ENCODE measurements at regions not wholly inside any gene's neighbourhood (a gene's known extent, or its start where the extent isn't known, plus 50 kb on each side); places are given as distances from the start of the nearest gene placed in this dataset.
"Not testable (repeated sequence)": the region's sequence is repeated elsewhere in the genome, so short reads cannot be mapped to it uniquely, and the experiment has no call there.

GRCh38 chr17:70375813-70376770 is 206.8 kb downstream of the KCNJ2 start:
- DNase-seq = no peak

GRCh38 chr17:70377654-70378053 is 208.3 kb downstream of the KCNJ2 start:
- DNase-seq = no peak

- DNase-seq = no peak
Measured at GRCh38 chr17:70378076-70378475, 208.7 kb downstream of the KCNJ2 start.

DNA sequence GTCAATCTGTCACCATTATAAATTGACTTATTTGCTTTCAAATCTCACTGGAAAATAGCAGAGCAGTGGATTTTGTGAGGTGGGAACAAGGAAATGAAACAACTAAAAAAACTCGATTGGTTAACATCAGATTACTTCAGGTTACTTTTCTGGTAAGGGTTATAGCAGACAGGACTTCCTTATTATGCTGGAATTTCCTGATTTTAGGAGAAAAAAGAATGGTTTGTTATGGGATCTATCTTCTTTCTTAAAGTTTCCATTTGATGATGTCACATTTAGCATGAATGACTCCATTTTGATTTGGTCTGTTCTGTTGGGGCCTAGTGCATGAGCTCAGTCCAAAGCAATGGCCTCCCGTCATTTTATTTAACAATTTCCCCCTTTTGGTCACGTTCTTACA is 210.6 kb downstream of the KCNJ2 start:
- DNase-seq = no peak

- DNase-seq = not testable (repeated sequence)
Measured at GRCh38 chr17:70381916-70382315, 212.6 kb downstream of the KCNJ2 start.

DNA sequence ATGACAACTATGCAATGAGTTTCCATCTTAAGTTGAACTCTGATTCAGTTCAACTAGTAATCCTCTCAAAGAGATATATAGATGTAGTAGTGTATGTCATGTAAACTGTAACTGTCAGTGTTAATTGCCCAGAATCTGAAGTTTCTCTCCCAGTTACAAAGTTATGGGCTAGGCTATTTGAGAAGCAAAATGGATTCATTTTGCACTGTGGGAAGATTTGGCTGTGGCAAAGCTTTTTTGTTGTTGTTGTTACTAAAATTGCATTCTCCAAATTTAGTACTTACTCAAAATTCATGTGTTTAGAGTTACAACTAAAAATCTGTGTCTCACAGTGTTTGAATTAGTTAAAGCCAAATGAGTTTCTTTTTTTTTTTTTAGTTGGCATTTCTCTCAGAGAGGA is 219.0 kb downstream of the KCNJ2 start:
- DNase-seq = no peak

GRCh38 chr17:70389232-70389757 is 220.0 kb downstream of the KCNJ2 start:
- DNase-seq = not testable (repeated sequence)

GRCh38 chr17:70390049-70390448 is 220.7 kb downstream of the KCNJ2 start:
- DNase-seq = no peak

DNA sequence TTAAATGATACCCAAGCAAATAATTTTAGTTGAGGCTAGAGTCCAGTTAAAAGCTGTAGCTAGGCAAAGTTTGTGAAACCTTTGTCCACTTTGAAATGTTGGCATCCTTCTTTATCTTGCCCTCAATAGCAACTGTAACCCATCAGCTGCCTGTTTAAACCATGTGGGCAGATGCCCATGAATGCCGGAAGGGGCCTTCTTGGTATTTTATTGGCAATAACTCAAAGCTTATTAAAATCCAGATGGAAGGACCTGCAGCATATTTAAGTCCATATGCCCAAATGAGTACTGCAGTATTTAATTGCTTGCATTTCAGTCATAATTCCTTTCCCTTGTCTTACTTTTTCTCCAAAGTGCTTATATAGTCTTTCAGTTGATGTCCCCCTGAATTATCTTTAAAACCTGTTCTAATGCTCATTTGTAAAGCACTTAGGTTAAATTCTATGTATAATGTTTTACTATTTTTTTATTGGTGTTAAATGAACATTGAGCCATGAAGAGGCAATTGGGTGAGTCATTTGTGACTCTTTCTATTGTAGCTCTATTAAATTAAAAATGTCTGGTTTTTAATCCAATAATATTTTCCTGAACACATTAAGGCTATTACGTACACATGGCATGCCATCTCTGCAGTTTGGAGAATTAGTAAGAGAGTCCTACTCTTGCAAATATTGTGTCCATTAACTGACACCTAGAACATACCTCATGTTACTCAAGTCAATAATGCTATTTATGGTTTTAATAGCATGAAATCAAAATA is 225.3 kb downstream of the KCNJ2 start:
- DNase-seq = no peak

DNA sequence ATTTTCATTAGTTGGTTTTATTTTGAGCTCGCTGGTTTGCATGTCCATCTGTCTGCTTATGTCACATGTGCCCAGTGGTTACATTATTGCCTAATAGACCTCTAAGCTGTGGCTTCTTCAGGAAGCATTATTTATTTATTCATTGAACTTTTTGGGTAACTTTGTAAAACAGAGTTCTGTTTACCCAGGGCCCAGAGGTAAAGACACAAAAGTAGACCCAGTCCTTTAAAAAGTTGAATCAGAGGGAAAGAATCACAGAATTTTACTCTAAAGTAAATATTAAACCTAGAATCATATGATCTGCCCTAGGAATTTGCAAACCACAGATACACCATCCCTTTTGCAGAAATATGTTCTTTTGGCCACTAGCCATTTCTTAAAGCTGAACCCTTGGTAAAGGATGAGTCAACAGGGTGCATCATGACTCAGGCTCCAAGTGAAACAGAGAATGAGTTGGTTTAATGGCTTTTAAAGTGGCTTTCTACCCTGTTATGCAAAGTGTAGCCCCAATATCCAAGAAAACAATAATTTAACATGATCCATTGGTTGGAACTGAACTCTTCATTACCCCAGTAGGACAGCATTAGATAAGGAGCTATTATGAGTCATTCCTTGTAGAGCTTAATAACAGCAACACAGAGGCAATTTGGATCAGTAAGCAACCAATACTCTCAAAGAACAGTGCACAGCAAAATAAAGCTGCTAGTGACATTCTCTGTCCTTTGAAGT is 236.3 kb downstream of the KCNJ2 start:
- DNase-seq = no peak

DNA sequence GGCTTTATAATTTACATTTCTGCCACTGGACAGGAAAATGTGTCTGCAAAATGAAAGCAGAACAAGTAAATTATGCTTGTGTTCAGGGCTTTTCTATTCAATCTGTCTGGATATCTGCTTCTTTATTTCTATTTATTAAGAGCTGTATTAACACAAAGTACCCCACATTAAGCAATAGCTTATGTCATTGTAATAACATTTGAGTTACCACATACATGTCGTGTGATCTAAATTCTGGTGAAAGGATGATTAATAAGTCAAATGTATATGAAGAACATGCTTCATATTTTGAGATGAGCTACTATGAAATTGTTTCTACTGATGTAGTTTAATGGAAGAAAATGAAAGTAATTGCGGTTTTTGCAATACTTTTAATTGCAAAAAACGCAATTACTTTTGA is 238.2 kb downstream of the KCNJ2 start:
- no peak for DNase-seq

GRCh38 chr17:70408768-70409167 is 239.4 kb downstream of the KCNJ2 start:
- DNase-seq = no peak

DNA sequence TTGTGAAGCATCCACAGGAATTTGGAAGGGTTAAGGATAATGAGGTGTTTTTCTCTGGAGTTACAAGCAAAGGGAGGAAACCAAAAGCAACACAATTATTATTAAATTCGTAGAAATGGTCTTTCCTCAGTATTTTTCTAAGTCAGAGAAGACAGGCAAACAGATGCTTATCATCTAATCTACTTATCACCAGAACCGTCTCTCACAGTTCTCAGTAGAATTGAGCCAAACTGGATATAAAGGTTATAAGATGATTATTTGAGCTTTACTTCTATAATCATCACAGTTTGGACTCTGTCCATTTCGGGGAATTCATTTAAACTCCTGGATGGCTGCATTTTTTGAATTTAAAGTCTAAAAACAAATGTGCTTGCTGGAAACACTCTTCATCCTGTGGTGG is 245.0 kb downstream of the KCNJ2 start:
- no peak for DNase-seq

DNA sequence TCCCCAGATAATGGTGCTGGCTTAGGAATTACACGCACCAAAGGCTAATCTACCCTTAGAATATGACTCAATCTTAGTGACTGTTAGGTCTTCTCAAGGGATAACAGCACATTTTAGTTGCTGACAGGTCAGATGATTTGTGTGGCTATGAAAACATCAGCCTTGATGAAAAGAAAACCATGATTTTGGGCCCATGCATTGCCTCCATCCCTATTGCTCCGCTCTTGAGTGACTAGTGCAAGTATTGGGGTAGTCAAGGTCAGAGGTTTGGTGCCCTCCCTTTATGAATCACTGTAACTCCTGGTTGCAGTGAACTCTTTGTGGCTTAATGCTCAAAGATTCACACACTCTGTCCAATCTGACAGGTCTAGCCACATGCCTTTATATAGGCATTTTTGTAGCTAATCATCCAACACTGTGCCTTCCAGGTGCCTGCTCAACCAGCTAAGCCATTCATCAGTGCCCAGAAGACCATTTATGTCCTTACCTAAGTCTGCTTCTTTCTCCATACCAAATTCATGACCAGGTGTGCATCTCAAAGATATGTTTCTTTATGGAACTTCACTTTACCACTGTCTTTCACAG is 251.6 kb downstream of the KCNJ2 start:
- DNase-seq = no peak

DNA sequence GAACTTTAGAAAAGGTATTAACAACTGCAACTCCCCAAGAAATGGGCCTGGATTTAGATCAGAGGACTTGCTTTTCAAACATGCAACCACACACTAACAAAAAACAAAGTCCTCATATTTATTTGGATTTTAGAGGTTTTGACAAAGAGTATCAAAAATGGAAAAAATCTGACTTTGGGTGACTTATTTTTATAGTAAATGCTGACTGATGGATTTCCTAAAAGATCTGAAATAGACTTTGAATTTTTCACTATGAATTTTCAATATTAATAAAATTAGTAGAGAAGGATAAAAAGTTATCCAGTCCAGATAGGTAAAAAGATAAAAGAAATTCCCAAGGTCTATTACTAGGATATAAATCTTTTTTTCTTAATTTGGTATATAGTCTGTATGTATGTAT is 253.5 kb downstream of the KCNJ2 start:
- DNase-seq = no peak

DNA sequence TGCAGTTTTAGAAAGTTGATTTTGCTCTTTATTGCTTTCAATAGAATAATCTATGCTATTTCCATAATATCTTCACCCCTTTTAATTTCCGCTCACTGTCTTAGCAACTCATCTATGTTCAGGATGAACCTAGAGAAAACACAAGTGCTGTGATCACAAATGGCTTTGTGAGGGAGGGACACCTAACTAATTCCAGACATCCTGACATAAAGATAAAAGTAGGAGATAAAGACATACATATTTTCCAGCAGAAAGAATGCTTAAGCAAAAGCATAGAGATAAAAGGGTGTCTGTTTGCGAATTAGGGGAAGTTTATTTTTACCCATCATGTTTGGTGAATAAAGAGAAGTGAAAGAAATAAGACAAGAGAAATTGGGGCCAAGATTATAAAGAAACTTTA is 254.2 kb downstream of the KCNJ2 start:
- no peak for DNase-seq

DNA sequence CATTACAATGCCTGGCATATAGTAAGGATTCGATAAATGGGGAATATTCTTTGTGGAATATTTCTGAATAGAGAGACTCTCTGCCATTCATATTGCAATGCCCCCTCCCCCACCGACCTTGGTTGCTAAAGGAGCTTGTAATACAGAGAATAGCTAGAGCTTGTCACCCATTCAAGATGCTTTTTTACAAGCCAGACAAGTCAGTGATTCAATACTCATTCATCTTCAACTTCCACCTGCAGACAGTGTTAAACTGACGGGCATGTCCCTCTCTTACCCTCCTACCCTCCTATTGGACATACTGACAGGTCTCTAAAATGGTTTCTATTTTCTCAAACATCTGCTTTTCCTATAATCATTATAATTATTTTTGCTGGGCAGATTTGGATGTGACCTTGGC is 257.4 kb downstream of the KCNJ2 start:
- DNase-seq = no peak

DNA sequence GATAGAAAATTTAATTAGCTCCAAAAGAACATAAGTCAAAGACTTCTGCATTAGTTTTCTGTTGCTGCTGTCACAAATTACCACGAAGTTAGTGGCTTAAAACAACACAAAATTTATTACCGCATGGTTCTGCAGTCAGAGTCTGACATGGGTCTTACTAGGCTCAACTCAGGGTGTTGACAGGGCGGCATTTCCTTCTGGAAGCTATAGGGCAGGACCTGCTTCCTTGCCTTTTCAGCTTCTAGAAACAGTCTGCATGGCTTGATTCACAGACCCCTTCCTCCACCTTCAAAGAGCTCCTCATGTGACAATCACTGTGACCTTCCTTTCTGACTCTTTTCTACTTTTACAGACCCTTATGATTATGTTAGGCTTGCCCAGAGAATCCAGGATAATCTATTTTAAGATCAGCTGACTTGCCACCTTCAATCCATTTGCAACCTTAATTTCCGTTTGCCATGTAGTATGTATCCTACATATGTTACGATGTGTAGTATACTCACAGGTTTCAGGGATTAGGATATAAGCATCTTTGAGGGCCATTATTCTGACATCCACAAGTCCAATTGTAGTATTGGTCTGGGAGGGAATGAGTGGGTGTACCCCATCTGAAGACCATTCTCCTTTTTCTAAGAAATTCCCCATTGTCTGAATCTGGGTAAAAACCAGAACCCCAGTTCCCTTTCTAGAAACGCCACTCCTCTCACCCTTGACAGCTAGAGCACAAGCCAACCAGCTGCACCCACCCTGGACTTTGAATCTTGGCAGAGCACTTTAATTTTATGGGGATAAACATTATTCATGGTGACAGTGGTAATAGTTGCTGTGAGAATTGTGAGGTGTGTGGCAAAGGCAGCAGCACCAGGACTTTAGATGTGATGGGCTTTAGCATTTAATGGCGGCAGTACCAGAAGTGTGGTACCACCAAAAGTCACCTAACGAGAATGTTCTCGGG is 265.5 kb downstream of the KCNJ2 start:
- no peak for DNase-seq

- DNase-seq = no peak
Measured at GRCh38 chr17:70437656-70438055, 268.3 kb downstream of the KCNJ2 start.

DNA sequence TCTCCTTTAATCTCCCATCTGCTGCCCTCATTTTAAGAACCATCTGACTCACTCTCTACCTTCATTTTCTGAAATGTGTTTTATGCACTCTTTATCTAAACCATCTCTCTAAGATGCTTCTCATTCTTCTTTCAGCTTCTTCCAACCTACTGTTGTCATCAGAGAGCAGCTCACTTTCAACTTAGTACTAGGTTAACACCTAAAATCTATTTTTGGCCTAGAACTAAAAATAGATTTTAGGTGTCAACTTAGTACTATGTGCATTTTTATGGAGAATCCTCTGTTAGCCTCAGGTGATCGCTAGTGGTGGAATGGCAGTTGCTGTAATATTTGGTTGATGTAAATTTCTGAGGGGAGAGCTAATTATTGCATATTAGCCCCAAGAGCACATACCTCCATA is 277.1 kb downstream of the KCNJ2 start:
- DNase-seq = no peak

- no peak for DNase-seq
Measured at GRCh38 chr17:70447588-70447987, 278.3 kb downstream of the KCNJ2 start.

DNA sequence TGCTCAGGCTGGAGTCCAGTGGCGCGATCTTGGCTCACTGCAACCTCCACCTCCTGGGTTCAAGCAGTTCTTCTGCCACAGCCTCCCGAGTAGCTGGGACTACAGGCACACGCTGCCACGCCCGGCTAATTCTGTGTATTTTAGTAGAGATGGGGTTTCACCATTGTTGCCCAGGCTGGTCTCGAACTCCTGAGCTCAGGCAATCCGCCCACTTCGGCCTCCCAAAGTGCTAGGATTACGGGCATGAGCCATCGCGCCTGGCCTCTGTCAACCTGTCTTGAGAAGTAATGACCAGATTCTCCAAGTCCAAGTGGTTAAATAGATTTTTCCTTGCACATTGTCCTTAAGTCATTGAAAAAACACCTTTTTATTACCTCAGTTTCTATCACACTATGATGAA is 283.7 kb downstream of the KCNJ2 start:
- DNase-seq = not testable (repeated sequence)

Measured in NCI-H2029 (cell line).